CD4-positive, alpha-beta T cell treated with Interleukin-17A for 4 hours (primary cell): ENCODE measurements at regions not wholly inside any gene's neighbourhood (a gene's known extent, or its start where the extent isn't known, plus 50 kb on each side); places are given as distances from the start of the nearest gene placed in this dataset.

Source experiments
- DNase-seq: peaks from one replicate; pipeline ENCODE4 v3.0.0-alpha.2; 2020; ENCODE audit warnings: mixed read lengths

DNA sequence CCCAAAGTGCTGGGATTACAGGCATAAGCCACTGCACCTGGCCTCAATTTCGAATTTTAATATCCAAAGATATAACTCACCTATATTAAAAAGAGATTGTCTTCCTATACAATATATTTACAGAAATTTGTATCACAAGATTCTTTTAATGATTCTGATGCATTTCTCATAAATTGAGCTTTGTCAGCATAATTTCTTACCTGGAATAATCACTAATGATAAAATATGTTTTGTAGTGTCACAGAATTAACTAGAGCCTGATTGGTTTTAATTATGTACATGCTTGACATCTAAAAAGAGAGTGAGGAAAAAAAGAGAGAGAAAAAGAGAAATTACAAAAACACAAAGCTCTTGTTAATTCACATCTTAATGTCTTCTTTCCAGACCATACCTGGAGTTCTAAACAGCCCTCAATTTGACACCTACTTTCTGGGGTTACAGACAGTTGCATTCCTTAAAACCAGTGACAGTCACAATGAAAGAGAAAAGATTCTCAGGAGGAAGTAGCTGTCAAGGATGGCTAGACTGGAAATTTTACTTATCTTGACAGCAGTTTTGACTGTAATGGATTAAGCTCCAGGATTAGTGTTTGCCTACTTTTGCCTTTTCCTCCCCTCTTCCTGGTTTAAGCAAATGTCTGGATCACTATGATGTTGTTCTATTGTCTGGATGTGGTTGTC, 214.4 kb downstream of the SPRY2 start:
- DNase-seq: no peak

DNA sequence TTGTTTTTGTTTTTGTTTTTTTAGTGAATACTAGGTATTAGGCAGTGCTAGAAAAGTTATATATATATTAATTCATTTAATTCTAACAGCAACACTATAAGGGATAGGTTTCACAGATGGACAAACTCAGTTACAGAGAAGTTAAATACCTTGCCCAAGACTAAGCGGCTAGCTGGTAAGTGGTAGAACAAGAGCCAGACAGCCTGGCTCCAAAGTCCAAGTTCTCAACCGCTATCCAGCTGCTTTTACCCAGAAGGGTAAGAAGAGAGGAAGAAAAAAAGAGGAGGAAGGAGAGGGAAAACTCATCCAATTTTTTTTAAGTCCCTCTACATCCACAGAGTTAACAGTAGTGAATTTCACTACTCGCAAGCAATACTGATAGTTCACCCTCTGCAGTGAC, 217.0 kb downstream of the SPRY2 start:
- DNase-seq: no peak

DNA sequence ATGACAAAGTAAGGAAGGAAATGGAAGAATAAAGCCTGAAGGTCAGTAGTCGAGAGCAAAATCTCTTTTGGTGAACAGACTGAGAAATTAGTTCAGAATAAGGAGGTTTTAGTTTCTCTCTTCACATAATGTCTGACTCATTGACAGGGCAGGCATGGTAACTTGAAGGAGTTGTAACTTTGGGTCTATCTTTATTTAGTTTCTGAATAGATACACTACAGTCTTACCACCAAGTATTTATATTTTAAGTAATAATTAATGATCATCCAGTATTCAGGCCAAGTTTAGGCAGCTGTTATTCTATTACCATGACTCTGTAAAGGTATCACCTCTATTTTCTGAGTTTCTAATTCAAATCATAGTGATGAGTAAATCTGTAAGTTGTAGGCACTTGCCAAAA, 219.9 kb downstream of the SPRY2 start:
- DNase-seq: no peak

DNA sequence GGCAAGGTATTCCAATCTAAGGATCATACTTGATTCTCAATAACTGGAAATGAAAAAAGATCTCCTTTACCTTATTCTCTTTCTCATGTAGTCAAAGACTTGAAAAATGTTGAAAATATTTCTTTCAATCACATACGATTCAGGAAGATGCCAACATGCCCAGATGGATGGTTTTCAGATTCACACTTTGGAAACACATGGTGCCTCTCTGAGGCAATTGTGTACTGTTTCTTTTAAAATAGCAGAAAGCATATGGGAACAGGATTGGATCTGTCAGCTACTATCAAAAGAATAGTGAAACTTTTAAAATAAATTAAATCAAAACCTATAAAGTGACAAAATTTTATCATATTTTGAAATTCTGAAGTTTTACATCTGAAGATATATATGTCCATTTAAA, 222.4 kb downstream of the SPRY2 start:
- DNase-seq: no peak

DNA sequence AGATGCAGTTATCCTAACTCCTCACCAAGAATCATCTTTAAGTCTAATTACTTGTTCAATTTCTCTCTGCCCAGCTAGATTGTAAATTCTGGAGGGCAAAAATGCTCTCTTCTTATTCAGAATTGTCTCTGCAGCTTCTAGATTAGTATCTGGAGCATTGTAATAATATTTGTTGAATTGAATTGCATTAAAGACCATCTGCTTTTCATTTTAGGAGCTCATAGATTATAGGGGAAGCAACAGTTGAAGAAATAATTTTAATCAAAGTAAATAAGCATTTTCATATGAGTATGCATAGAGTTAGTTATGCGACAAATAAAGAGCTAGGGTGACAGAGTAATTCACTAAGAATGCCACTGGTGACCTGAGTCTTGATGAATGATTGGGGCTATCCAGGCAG, 222.8 kb downstream of the SPRY2 start:
- no peak for DNase-seq

DNA sequence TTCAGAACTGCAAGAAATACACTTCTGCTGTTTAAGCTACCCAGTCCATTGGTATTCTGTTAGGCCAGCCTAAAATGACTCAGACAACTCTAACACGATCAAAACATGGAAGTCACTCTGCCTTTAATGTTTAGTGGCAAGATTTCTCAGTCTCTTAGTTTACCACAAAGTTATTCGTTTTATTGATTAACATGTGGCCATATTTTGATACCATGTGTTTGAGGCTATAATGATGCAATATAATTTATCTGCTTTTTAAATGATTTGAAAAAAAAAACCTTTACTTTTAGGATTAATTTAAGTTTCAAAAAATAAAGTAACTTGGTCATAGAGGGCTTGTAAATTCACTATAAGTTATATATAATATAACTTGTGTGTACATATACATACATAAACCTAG, 223.4 kb downstream of the SPRY2 start:
- no peak for DNase-seq

DNA sequence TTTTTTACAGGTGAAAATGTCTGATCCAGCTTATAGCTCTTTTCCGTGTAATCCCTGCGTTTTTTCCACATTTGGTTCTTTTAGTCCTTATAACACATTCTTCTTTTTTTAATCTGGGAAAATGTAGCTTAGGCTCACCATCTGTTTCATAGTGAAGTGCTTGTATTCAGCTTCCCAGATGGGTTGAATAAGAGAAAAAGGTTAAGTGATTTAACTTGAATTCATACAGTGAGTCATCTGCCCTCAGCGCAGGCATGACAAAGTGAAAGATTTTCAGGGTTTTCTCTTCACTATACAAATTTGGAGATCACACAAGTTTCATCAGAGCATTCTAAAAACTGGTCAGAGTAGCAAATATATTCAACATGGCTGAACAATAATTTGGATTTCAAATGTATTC, 224.8 kb downstream of the SPRY2 start:
- no peak for DNase-seq

DNA sequence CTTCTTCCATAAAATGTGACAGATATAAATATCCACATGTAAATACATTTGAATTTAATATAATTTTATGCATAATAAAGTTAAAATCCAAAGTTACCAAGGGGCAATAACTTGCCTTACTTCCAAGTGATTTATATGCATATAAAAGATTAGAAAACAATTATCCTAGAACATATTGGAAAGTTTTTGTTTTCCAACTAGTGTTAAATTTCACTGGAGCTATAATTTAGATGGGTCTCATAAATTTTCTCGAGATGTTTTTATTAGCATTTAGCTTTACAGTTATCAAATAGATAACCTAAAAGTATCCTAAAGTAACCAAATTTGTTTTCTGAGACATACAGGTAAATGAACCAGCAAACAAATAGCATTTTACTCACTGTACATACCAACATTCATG, 225.3 kb downstream of the SPRY2 start:
- no peak for DNase-seq

DNA sequence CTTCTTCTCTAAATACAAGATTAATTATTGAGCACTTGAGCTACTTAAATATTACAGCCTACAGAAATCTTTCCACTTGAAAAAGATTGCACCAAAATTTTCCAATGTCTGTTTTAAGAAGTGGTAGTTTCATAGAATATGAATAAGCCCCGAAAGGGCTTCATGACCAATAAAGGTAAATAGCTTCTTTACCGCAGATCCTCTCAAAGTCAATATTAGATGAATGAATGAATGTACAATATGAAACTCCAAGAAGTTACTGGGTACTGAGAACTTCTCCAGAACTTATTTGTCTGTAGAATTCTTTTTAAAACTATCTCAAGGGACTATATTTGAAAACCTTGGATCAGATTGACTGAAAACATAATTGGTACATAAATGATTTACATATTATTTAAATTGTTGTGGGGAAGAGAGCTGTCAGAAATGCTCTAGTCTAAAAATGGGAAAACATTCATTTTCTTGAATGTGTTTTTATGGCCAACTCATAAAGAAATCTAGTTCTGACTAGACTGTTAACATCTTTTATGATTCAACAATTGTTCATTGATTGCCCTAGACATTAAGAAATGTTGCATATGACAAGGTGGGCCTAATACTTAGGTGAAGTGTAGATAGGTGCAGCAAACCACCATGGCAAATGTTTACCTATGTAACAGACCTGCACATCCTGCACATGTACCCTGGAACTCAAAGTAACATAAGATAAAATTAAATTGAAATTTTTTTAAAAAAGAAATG, 227.0 kb downstream of the SPRY2 start:
- no peak for DNase-seq

DNA sequence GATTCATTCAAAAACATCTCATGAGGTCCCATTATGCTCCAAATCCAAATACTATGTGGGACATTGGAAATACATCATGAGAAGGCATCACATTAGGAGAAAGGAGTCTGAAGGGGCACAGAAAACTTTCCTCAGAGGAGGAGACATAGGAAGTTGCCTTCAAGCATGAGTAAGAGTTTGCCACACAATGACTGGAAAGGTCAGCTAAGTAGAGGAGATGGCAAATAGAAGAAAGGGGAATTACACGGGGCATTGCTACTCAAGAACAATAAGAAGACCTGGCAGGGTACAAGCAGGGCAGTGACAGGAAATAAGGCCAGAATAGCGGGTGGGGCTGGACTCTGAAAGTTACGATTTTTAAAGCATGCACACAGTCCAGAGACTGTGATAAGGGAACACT, 231.6 kb downstream of the SPRY2 start:
- no peak for DNase-seq

DNA sequence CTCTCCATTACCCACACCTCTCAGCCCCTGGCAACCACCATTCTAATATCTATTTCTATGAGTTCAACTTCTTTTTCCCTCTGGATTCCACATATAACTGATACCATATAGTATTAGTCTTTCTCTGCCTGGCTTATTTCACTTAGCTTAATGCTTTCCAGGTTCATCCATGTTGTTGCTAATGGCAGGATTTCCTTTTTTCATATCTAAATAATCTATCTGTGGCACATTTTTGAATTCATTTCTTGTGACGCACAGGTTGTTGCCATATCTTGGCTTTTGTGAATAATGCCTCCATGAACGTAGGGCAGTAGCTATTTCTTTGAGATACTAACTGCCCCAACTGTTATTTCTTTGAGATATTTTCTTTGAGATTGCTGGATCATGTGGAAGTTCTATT, 235.6 kb downstream of the SPRY2 start:
- no peak for DNase-seq

DNA sequence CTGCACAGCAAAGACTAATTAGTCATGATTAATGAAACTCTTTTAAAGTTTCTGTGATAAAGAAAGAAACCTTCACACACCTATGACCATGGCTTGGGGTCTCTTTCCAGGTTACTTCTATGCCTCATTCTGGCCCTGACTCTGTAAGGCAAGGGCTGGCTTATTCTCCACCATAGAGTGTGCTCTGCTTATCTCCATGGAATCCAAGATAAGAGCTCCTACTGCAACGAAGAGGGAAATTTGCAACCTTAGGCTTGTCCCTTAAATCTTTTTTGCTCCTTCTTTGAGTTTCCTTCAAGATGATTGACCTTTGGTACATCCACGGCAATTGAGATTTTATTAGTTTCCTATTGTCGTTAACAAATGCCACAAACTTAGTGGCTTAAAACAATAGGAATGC, 239.9 kb downstream of the SPRY2 start:
- no peak for DNase-seq

DNA sequence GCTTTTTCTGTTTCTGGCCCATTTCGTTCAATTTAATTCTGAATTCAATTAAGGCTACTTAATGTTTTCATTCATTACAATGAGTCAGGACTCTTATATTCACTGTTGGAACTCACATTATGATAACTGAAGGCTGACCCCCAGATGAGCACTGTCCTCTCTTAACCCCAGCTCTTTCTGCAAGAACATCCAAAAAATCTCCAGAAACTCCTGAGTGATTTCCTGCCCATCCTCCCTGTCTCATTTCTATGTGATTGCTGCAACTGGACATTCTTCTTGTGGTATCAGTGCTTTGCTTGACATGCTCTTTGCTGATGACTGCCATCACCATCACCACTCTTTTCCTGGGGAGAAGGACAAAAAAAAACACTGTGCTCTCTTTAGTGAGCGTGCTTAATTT, 240.3 kb downstream of the SPRY2 start:
- no peak for DNase-seq

DNA sequence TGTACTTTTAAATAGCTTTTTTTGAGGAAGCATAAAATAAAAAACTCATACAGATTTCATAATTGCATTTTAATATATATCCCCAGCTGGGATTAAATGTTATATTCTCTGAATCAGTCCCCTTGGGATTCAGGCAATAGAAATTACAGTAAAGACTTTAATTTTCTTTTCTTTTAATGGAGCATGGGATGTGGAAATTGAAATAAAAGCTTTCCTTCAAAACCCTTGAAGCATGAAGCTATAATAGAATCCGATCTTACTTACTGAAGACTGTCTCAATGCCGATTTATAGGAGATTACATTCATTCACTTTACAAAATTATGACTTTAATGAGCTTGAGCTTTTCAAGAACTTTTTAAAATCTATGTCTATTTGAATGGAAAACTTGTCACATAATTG, 243.4 kb downstream of the SPRY2 start:
- DNase-seq: no peak

DNA sequence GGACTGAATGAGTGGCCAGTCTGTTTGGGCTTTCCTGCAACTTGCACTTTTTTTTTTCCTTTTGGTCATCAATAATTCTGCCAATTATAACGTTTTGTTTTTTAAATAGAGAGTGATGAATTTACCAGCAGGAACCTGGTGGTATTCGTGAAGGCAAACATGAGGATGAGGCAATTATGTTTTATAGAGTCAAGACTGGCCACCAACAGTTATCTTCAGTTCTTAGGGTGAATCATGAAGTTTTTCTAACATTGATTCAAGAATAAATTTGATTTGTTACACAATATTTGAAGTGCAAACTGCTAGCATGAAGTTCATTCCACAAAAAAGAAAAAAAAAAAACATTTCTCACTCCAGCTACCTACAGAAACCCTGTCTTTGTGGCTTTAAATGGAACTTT, 244.5 kb downstream of the SPRY2 start:
- DNase-seq: no peak

DNA sequence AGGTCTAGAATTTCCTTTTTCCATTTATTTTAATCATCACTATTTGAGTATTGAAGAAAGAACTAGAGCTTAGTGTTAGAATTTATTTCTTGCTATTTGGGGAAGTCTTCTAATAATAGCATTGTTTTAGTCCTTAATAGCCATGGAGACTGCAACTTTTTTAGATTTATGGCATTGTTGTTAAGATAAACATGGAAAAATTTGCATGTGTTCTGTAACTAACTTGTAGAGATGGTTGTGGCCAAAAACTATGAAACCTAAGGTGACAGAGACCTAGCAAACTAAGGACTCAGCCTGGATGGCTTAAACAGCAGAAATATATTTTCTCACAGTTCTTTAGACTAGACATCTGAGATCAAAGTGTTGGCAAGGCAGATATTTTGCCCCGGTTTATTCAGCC, 246.4 kb downstream of the SPRY2 start:
- DNase-seq: no peak

DNA sequence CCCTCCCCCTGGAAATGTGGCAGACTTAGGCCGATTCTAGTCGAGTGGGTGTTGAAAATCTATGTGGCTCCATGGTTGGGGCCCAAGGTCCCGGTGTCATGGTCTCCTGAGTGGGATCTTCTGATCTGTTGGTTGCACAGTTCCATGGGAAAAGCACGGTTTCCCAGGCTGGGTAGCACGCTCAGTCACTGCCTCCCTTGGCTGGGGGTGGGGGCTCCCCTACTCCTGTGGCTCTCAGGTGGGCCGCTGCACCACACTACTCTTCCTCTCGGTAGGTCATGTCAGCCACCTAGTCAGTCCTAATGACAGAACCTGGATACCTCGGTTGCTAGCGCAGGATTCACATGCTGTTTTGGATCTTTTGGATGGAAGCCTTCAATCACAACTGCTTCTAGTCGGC, 247.0 kb downstream of the SPRY2 start:
- DNase-seq: no peak

DNA sequence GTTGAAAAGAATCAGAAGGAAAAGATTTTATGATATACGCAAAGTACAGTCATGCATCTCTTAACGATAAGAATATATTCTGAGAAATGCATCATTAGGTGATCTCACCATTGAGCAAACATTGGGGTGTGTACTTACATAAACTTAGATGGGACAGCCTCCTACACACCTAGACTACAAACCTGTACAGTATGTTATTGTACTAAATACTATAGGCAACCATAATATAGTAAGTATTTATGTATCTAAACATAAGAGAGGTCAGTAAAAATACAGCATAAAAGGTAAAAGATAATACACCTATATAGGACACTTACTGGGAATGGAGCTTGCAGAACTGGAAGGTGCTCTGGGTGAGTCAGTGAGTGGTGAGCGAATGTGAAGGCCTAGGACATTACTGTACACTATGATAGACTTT, 254.6 kb downstream of the SPRY2 start:
- DNase-seq: no peak

DNA sequence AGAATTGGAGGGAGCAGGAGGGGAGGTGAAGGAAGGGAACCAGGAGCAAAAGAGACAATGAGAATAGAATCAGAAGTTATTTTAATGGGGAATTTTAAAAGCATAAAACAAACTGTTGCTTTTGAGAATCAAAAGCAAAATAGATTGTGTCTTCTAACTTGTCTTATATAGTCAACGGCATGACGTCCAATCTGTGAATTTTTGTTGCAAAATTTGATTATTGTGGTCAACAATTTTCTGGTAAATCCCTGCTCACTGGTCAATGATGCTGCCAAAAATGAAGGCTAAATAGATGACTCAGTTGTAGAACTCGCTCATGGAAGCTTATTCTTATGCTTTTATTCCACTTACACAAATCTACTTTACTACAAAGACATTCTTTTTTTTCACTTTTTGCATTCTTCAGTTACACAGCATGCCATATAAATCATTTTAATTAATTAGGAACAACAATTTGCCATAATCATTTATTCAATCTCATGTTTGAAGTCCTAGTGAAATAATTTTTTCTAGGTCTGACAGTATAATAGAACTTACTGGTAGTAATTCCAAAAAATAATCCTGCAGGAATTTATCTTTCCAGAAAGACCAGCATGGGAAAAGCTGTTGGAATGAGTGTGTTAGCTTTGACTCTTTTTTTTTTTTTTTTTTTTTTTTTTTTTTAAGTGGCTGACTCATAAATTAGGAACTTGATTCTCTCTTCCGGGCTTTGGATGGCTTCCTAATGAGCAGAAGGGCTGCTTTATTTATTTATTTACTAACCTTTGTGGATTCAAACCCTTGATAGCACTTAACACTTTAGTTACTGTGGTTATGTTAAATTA, 256.9 kb downstream of the SPRY2 start:
- no peak for DNase-seq

DNA sequence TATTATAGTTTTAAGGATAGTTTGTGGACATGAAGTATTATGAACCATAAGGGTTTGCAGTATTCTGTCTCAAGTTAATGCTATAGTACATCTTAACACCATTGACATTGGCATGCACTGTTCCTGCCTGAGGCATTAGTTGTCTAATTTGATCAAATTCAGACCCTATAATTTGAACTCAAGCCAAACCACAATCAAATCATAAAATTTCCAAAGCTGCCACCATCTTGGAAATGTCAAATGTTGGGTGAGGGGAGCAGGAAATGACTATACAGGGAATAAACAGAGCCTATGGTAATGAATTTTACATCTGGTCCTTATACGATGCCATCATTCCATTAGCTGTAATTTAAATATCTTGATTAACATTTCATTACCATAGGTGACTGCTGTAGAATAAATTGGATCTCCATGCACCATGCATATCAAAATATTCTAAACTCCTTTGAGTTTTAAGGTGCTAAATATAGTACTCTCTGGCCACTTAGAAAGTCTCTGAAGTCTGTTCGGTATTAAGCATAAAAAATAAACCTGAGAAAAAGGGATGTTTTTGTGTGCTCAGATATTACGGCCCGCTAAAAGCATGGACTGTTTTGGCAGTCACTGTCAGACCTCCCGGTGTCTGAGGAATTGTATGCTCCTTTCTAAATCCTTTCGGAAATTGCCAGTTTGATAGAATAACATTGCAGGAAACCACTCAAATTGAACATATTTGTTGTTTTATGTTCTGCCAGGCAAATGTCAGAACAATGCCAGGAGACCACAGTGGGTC, 257.7 kb downstream of the SPRY2 start:
- DNase-seq: no peak

DNA sequence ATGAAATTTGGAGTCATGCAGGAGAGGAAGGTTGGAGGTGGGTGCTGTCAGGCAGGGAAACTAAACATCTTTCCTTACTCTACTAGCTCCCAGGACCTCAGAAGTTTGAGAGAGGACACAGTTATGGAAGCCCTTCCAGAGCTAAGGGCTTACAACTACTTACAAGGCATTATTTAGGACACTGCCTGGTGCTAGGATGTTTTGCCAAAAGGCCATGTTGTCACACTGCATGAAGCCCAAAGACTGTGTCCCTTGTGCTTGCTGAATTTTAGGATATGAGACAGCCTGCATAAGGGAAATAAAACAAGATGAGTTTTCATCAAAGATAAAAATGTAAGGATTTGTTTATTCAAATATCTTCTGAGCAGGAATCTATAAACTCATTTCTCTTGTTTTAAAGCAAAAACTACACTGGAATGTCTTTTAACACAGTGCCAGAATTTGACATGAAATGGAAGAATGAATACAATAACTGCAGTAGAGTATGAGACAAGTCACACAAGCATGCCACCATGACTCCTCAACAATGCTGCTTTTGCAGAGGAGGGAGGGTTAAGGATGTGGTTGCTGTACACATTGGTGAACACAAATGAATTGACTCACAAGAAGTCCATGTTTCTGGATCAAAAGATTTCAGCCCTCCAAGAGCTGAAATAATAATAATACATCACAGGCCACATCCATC, 258.4 kb downstream of the SPRY2 start:
- DNase-seq: no peak

DNA sequence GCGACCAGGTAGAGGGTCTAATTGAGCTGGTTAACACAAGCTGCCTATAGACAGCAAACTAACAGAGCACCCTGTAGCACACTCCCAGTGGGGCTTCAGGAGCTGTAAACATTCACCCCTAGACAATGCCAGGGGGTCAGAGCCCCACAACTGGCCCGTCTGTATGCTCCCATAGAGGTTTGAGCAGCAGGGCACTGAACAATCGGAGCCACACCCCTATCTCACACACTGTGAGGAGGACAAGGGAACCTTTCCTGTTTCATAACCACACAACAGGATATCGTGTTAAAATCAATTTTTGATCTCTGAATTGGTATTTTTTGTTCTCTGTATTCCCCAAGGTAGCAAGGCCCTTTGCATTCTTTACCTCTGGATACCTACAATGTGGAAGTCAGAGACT, 266.1 kb downstream of the SPRY2 start:
- no peak for DNase-seq
